Hepatocyte (in vitro differentiated cells): ENCODE measurements at regions not wholly inside any gene's neighbourhood (a gene's known extent, or its start where the extent isn't known, plus 50 kb on each side); places are given as distances from the start of the nearest gene placed in this dataset.

Experiments
- DNase-seq: peaks from one replicate; pipeline ENCODE4 v3.0.0-alpha.2; 2016; ENCODE audit warnings: low spot score
- H2AFZ ChIP-seq: fragments of 200-600 bp; sonication (generic); 2 replicates; pipeline ENCODE4 v1.6.0; 2016; ENCODE audit warnings: antibody characterized with exemption, mild to moderate bottlenecking
- H3K27ac ChIP-seq: fragments of 200-600 bp; sonication (generic); 2 replicates; pipeline ENCODE4 v1.5.1; 2016; ENCODE audit warnings: mild to moderate bottlenecking
- H3K27me3 ChIP-seq: fragments of 200-600 bp; sonication (generic); 2 replicates; pipeline ENCODE4 v1.6.1; 2016
- H3K36me3 ChIP-seq: fragments of 200-600 bp; sonication (generic); replicated peaks from 2 replicates; pipeline ENCODE4 v1.5.1; 2016; ENCODE audit warnings: low read depth; ENCODE audit not compliant: insufficient read depth
- H3K4me1 ChIP-seq: fragments of 200-600 bp; sonication (generic); 2 replicates; pipeline ENCODE4 v1.5.1; 2016; ENCODE audit warnings: mild to moderate bottlenecking, moderate library complexity; ENCODE audit not compliant: insufficient read depth
- H3K4me2 ChIP-seq: fragments of 200-600 bp; sonication (generic); 2 replicates; pipeline ENCODE4 v1.6.0; 2016
- H3K4me3 ChIP-seq: fragments of 200-600 bp; sonication (generic); 2 replicates; pipeline ENCODE4 v1.5.1; 2016; ENCODE audit warnings: mild to moderate bottlenecking
- H3K79me2 ChIP-seq: fragments of 200-600 bp; sonication (generic); 2 replicates; pipeline ENCODE4 v1.6.0; 2017; ENCODE audit warnings: mild to moderate bottlenecking
- H3K9me2 ChIP-seq: fragments of 200-600 bp; sonication (generic); replicated peaks from 2 replicates; pipeline ENCODE4 v1.6.0; 2017; ENCODE audit warnings: mild to moderate bottlenecking; ENCODE audit not compliant: insufficient read depth
- H3K9me3 ChIP-seq: fragments of 200-600 bp; sonication (generic); 2 replicates; pipeline ENCODE4 v1.5.1; 2016; ENCODE audit warnings: low read depth, mild to moderate bottlenecking
- H4K20me1 ChIP-seq: fragments of 200-600 bp; sonication (generic); 2 replicates; pipeline ENCODE4 v1.6.0; 2016; ENCODE audit warnings: mild to moderate bottlenecking; ENCODE audit not compliant: insufficient read depth, poor library complexity, severe bottlenecking
- EZH2 ChIP-seq: fragments of 200-600 bp; sonication (generic); IDR thresholded peaks from 2 replicates; pipeline ENCODE4 v1.6.1; 2016; ENCODE audit warnings: antibody characterized with exemption, mild to moderate bottlenecking, borderline replicate concordance
- EZH2phosphoT487 ChIP-seq: fragments of 200-600 bp; sonication (generic); IDR thresholded peaks from one replicate; pipeline ENCODE4 v1.6.1; 2018; ENCODE audit warnings: antibody characterized with exemption, mild to moderate bottlenecking, low read depth, moderate library complexity; ENCODE audit not compliant: unreplicated experiment, severe bottlenecking
- WGBS: methylation state at CpG from one replicate; pipeline ENCODE4 v1.1.6; 2016; ENCODE audit warnings: low lambda C conversion rate; ENCODE audit errors: missing lambda C conversion rate; 5-methylcytosine and 5-hydroxymethylcytosine counted together
- TF ChIP-seq, protein P1 (sequence below): fragments of 200-600 bp; sonication (generic); IDR thresholded peaks from 2 replicates; pipeline ENCODE4 v1.5.1; 2016; ENCODE audit warnings: antibody characterized with exemption, mild to moderate bottlenecking; ENCODE audit not compliant: poor library complexity

- H3K27me3 ChIP-seq = no peaks in the 10 kb centered on the region
- H3K4me2 ChIP-seq = no peak overlapping the region
- H3K36me3 ChIP-seq = no peaks in the 10 kb centered on the region
- no peaks in the 10 kb centered on the region for H3K79me2 ChIP-seq
- DNase-seq = no peak
- TF ChIP-seq, protein P1, sequence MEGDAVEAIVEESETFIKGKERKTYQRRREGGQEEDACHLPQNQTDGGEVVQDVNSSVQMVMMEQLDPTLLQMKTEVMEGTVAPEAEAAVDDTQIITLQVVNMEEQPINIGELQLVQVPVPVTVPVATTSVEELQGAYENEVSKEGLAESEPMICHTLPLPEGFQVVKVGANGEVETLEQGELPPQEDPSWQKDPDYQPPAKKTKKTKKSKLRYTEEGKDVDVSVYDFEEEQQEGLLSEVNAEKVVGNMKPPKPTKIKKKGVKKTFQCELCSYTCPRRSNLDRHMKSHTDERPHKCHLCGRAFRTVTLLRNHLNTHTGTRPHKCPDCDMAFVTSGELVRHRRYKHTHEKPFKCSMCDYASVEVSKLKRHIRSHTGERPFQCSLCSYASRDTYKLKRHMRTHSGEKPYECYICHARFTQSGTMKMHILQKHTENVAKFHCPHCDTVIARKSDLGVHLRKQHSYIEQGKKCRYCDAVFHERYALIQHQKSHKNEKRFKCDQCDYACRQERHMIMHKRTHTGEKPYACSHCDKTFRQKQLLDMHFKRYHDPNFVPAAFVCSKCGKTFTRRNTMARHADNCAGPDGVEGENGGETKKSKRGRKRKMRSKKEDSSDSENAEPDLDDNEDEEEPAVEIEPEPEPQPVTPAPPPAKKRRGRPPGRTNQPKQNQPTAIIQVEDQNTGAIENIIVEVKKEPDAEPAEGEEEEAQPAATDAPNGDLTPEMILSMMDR = no peak
- TF ChIP-seq EZH2 (no peak), EZH2phosphoT487 (no peak)
- no peaks in the 10 kb centered on the region for H4K20me1 ChIP-seq
- H3K4me3 ChIP-seq = no peak overlapping the region
- H3K4me1 ChIP-seq = no peaks in the 10 kb centered on the region
- 79% methylated on average over 5 of the region's 5 CpGs for WGBS
- no peaks in the 10 kb centered on the region for H3K9me3 ChIP-seq
- H2AFZ ChIP-seq = no peak overlapping the region
- no peaks in the 10 kb centered on the region for H3K9me2 ChIP-seq
- H3K27ac ChIP-seq = no peak overlapping the region
These were observed 147.0 kb upstream of the LHCGR start for GRCh38 chr2:48902521-48902920.

DNA sequence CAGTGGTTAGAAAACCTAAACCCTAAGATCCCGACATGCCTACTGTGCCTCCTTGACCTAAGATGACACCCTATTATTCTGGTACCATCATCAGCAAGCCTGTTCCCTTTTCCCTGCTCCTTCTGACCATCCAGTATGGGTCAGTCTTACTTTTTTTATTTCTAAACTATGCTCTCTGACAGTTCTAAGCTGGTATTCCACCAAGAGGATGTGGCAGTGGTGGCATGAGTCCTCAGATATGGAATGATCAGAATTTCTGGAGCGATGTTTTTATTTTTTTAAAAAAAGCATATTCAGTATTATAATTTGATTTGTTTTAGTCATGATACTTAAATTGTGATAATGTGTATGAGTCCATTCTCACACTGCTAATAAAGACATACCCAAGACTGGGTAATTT, 145.9 kb upstream of the LHCGR start:
- Histone ChIP-seq H3K79me2 (no peaks in the 10 kb centered on the region), H3K9me3 (no peaks in the 10 kb centered on the region), H3K36me3 (no peaks in the 10 kb centered on the region), H4K20me1 (no peaks in the 10 kb centered on the region), H2AFZ (no peak overlapping the region), H3K27ac (no peak overlapping the region), H3K27me3 (no peaks in the 10 kb centered on the region), H3K4me2 (no peak overlapping the region), H3K4me1 (no peaks in the 10 kb centered on the region), H3K4me3 (no peak overlapping the region), H3K9me2 (no peaks in the 10 kb centered on the region)
- no peak for DNase-seq
- 97% methylated on average over 2 of the region's 2 CpGs for WGBS
- TF ChIP-seq EZH2phosphoT487 = no peak
- TF ChIP-seq, protein P1 = no peak
- TF ChIP-seq EZH2 = no peak

DNA sequence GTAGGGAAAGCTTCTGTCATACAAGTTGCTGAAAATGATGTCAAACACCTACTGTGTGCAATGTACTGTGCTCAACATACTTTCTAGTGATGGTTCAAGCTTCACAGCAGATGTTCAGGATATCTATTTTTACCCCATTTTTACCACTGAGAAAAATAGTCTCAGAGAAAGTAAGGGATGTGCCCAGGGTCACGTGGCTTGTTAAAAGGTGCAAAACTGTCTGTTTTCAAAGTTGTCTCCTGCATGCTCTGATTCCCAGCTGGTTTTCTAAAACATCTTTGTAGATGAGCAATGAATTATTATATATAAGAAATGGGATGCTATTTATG, 145.5 kb upstream of the LHCGR start:
- Histone ChIP-seq H3K9me2 (no peaks in the 10 kb centered on the region), H3K36me3 (no peaks in the 10 kb centered on the region), H3K27me3 (no peaks in the 10 kb centered on the region), H3K27ac (no peak overlapping the region), H3K9me3 (no peaks in the 10 kb centered on the region), H4K20me1 (no peaks in the 10 kb centered on the region), H3K4me3 (no peak overlapping the region), H3K4me1 (no peaks in the 10 kb centered on the region), H3K4me2 (no peak overlapping the region), H3K79me2 (no peaks in the 10 kb centered on the region), H2AFZ (no peak overlapping the region)
- 83% methylated on average over 1 of the region's 1 CpG for WGBS
- TF ChIP-seq EZH2phosphoT487 (no peak), EZH2 (no peak)
- TF ChIP-seq, protein P1 = no peak
- DNase-seq = no peak

- H3K27me3 ChIP-seq = no peaks in the 10 kb centered on the region
- H3K4me3 ChIP-seq = no peak overlapping the region
- no peak overlapping the region for H2AFZ ChIP-seq
- DNase-seq = no peak
- 63% methylated on average over 2 of the region's 2 CpGs for WGBS
- no peaks in the 10 kb centered on the region for H4K20me1 ChIP-seq
- H3K27ac ChIP-seq = no peak overlapping the region
- no peak overlapping the region for H3K4me2 ChIP-seq
- no peaks in the 10 kb centered on the region for H3K79me2 ChIP-seq
- TF ChIP-seq EZH2 (no peak), EZH2phosphoT487 (no peak)
- TF ChIP-seq, protein P1 = no peak
- H3K36me3 ChIP-seq = no peaks in the 10 kb centered on the region
- H3K4me1 ChIP-seq = no peaks in the 10 kb centered on the region
- no peaks in the 10 kb centered on the region for H3K9me2 ChIP-seq
- H3K9me3 ChIP-seq = no peaks in the 10 kb centered on the region
These were observed 144.9 kb upstream of the LHCGR start for GRCh38 chr2:48900321-48901014.
